ENCODE measurements at regions not wholly inside any gene's neighbourhood (a gene's known extent, or its start where the extent isn't known, plus 50 kb on each side); places are given as distances from the start of the nearest gene placed in this dataset.

GRCh38 chr11:106491751-106492150, 414.3 kb downstream of the AASDHPPT start:
- DNase-seq (ENCODE audit: low read depth) (no peak), FAIRE-seq (no peak)
- Histone ChIP-seq H3K79me2 (ENCODE audit: insufficient read depth, low read length) (no peaks in the 10 kb centered on the region), H2AFZ (ENCODE audit: low read depth, low read length) (no peak overlapping the region), H3K9ac (ENCODE audit: low read length) (no peak overlapping the region), H3K27me3 (ENCODE audit: insufficient read depth, low read length) (no peaks in the 10 kb centered on the region), H3K4me3 (ENCODE audit: insufficient read depth, low read depth, low read length) (no peak overlapping the region), H3K4me2 (ENCODE audit: low read length) (no peak overlapping the region), H4K20me1 (ENCODE audit: insufficient read depth, low read length) (no peaks in the 10 kb centered on the region), H3K27ac (ENCODE audit: low read depth, low read length) (no peak overlapping the region), H3K9me3 (ENCODE audit: insufficient read depth, low read depth, low read length) (peaks cover 3% of the 10 kb centered on the region), H3K36me3 (ENCODE audit: insufficient read depth, low read length) (no peaks in the 10 kb centered on the region), H3K4me1 (ENCODE audit: insufficient read depth, low read length) (peaks cover 6% of the 10 kb centered on the region)
- H3K4me3 Mint-ChIP-seq (ENCODE audit: unreplicated experiment) = no peak overlapping the region
- no peaks in the 10 kb centered on the region for H3K27me3 Mint-ChIP-seq (ENCODE audit: low read depth, unreplicated experiment)
- TF ChIP-seq CTCF (IDR thresholded peaks at IDR 0.05; ENCODE audit: insufficient read depth, low read depth, low read length) (no peak), EZH2 (IDR thresholded peaks at IDR 0.05; ENCODE audit: insufficient read depth, low read length) (no peak)
- no peaks in the 10 kb centered on the region for H3K36me3 Mint-ChIP-seq (ENCODE audit: low read depth, unreplicated experiment)
- H3K4me1 Mint-ChIP-seq (ENCODE audit: low read depth, unreplicated experiment) = peaks cover 5% of the 10 kb centered on the region
- no peak overlapping the region for H3K27ac Mint-ChIP-seq (ENCODE audit: unreplicated experiment)
- no peaks in the 10 kb centered on the region for H3K9me3 Mint-ChIP-seq (ENCODE audit: unreplicated experiment)

- Histone ChIP-seq H3K4me1 (ENCODE audit: insufficient read depth, low read length) (peaks cover 6% of the 10 kb centered on the region), H3K9me3 (ENCODE audit: insufficient read depth, low read depth, low read length) (peaks cover 3% of the 10 kb centered on the region), H3K36me3 (ENCODE audit: insufficient read depth, low read length) (no peaks in the 10 kb centered on the region), H2AFZ (ENCODE audit: low read depth, low read length) (no peak overlapping the region), H3K79me2 (ENCODE audit: insufficient read depth, low read length) (no peaks in the 10 kb centered on the region), H3K4me2 (ENCODE audit: low read length) (no peak overlapping the region), H3K4me3 (ENCODE audit: insufficient read depth, low read depth, low read length) (no peak overlapping the region), H3K9ac (ENCODE audit: low read length) (no peak overlapping the region), H3K27ac (ENCODE audit: low read depth, low read length) (no peak overlapping the region), H4K20me1 (ENCODE audit: insufficient read depth, low read length) (no peaks in the 10 kb centered on the region), H3K27me3 (ENCODE audit: insufficient read depth, low read length) (no peaks in the 10 kb centered on the region)
- DNase-seq (ENCODE audit: low read depth) (peak; percentile 85), FAIRE-seq (peak; percentile 37)
- no peak for TF ChIP-seq EZH2 (IDR thresholded peaks at IDR 0.05; ENCODE audit: insufficient read depth, low read length)
- TF ChIP-seq CTCF (IDR thresholded peaks at IDR 0.05; ENCODE audit: insufficient read depth, low read depth, low read length) = no peak
- Mint-ChIP-seq H3K9me3 (ENCODE audit: unreplicated experiment) (no peaks in the 10 kb centered on the region), H3K4me1 (ENCODE audit: low read depth, unreplicated experiment) (peaks cover 7% of the 10 kb centered on the region), H3K4me3 (ENCODE audit: unreplicated experiment) (no peak overlapping the region), H3K27me3 (ENCODE audit: low read depth, unreplicated experiment) (no peaks in the 10 kb centered on the region), H3K36me3 (ENCODE audit: low read depth, unreplicated experiment) (no peaks in the 10 kb centered on the region), H3K27ac (ENCODE audit: unreplicated experiment) (no peak overlapping the region)
These were observed 416.3 kb downstream of the AASDHPPT start for GRCh38 chr11:106493751-106494150.

GRCh38 chr11:106495046-106495445, 417.6 kb downstream of the AASDHPPT start:
- no peaks in the 10 kb centered on the region for H3K9me3 Mint-ChIP-seq (ENCODE audit: unreplicated experiment)
- TF ChIP-seq EZH2 (IDR thresholded peaks at IDR 0.05; ENCODE audit: insufficient read depth, low read length) (no peak), CTCF (IDR thresholded peaks at IDR 0.05; ENCODE audit: insufficient read depth, low read depth, low read length) (no peak)
- Histone ChIP-seq H3K27ac (ENCODE audit: low read depth, low read length) (no peak overlapping the region), H3K36me3 (ENCODE audit: insufficient read depth, low read length) (no peaks in the 10 kb centered on the region), H3K9ac (ENCODE audit: low read length) (no peak overlapping the region), H2AFZ (ENCODE audit: low read depth, low read length) (no peak overlapping the region), H4K20me1 (ENCODE audit: insufficient read depth, low read length) (no peaks in the 10 kb centered on the region), H3K4me2 (ENCODE audit: low read length) (no peak overlapping the region), H3K27me3 (ENCODE audit: insufficient read depth, low read length) (no peaks in the 10 kb centered on the region), H3K79me2 (ENCODE audit: insufficient read depth, low read length) (no peaks in the 10 kb centered on the region), H3K4me3 (ENCODE audit: insufficient read depth, low read depth, low read length) (no peak overlapping the region), H3K4me1 (ENCODE audit: insufficient read depth, low read length) (peaks cover 6% of the 10 kb centered on the region), H3K9me3 (ENCODE audit: insufficient read depth, low read depth, low read length) (no peaks in the 10 kb centered on the region)
- DNase-seq (ENCODE audit: low read depth) (peak; percentile 55), FAIRE-seq (no peak)
- H3K36me3 Mint-ChIP-seq (ENCODE audit: low read depth, unreplicated experiment) = no peaks in the 10 kb centered on the region
- H3K4me1 Mint-ChIP-seq (ENCODE audit: low read depth, unreplicated experiment) = peaks cover 7% of the 10 kb centered on the region
- no peak overlapping the region for H3K4me3 Mint-ChIP-seq (ENCODE audit: unreplicated experiment)
- H3K27me3 Mint-ChIP-seq (ENCODE audit: low read depth, unreplicated experiment) = no peaks in the 10 kb centered on the region
- H3K27ac Mint-ChIP-seq (ENCODE audit: unreplicated experiment) = peak overlapping the region; percentile 2

Measured in astrocyte (in vitro differentiated cells and primary cell).